ENCODE measurements at regions not wholly inside any gene's neighbourhood (a gene's known extent, or its start where the extent isn't known, plus 50 kb on each side); places are given as distances from the start of the nearest gene placed in this dataset.

GRCh38 chr11:79796704-79797103, 355.9 kb upstream of the TENM4 start:
- Mint-ChIP-seq H3K9me3 (peaks cover 0 to 8% (median 5%) of the 10 kb centered on the region in 3 donors), H3K36me3 (no peaks in the 10 kb centered on the region), H3K4me3 (no peak overlapping the region), H3K27ac (no peak overlapping the region), H3K4me1 (no peaks in the 10 kb centered on the region), H3K27me3 (no peaks in the 10 kb centered on the region)

- Mint-ChIP-seq H3K9me3 (peaks cover 0 to 8% (median 0%) of the 10 kb centered on the region in 3 donors), H3K27me3 (no peaks in the 10 kb centered on the region), H3K4me3 (no peak overlapping the region), H3K36me3 (no peaks in the 10 kb centered on the region), H3K27ac (no peak overlapping the region), H3K4me1 (no peaks in the 10 kb centered on the region)
Observed at GRCh38 chr11:79794484-79795393, 353.9 kb upstream of the TENM4 start.

- Mint-ChIP-seq H3K27me3 (no peaks in the 10 kb centered on the region), H3K4me1 (no peaks in the 10 kb centered on the region), H3K36me3 (no peaks in the 10 kb centered on the region), H3K9me3 (peaks cover 0 to 8% (median 0%) of the 10 kb centered on the region in 3 donors), H3K4me3 (no peak overlapping the region), H3K27ac (no peak overlapping the region)
Observed at GRCh38 chr11:79794057-79794456, 353.2 kb upstream of the TENM4 start.

- Mint-ChIP-seq H3K27ac (no peak overlapping the region), H3K27me3 (no peaks in the 10 kb centered on the region), H3K4me3 (no peak overlapping the region), H3K9me3 (peaks cover 2 to 8% (median 8%) of the 10 kb centered on the region in 3 donors), H3K36me3 (no peaks in the 10 kb centered on the region), H3K4me1 (no peaks in the 10 kb centered on the region)
Observed at GRCh38 chr11:79786961-79787360, 346.1 kb upstream of the TENM4 start.

GRCh38 chr11:79783833-79784232, 343.0 kb upstream of the TENM4 start:
- no peak overlapping the region for H3K27ac Mint-ChIP-seq
- peaks cover 2 to 12% (median 8%) of the 10 kb centered on the region in 3 donors for H3K9me3 Mint-ChIP-seq
- no peak overlapping the region for H3K4me3 Mint-ChIP-seq
- H3K27me3 Mint-ChIP-seq, result no peaks in the 10 kb centered on the region
- no peaks in the 10 kb centered on the region for H3K36me3 Mint-ChIP-seq
- no peaks in the 10 kb centered on the region for H3K4me1 Mint-ChIP-seq

- peaks cover 1% of the 10 kb centered on the region for H3K36me3 Mint-ChIP-seq
- H3K27ac Mint-ChIP-seq, result no peak overlapping the region
- peaks cover 0 to 2% (median 2%) of the 10 kb centered on the region in 3 donors for H3K9me3 Mint-ChIP-seq
- peaks cover 1% of the 10 kb centered on the region for H3K27me3 Mint-ChIP-seq
- no peak overlapping the region for H3K4me3 Mint-ChIP-seq
- H3K4me1 Mint-ChIP-seq, result no peaks in the 10 kb centered on the region
Observed at GRCh38 chr11:79768343-79768742, 327.5 kb upstream of the TENM4 start.

GRCh38 chr11:79762279-79762921, 321.6 kb upstream of the TENM4 start:
- Mint-ChIP-seq H3K27ac (no peak overlapping the region), H3K4me3 (no peak overlapping the region), H3K9me3 (peaks cover 1 to 4% (median 2%) of the 10 kb centered on the region in 3 donors), H3K4me1 (no peaks in the 10 kb centered on the region), H3K36me3 (no peaks in the 10 kb centered on the region), H3K27me3 (peaks cover 1% of the 10 kb centered on the region)

- no peaks in the 10 kb centered on the region for H3K4me1 Mint-ChIP-seq
- no peak overlapping the region for H3K27ac Mint-ChIP-seq
- peaks cover 0 to 6% (median 4%) of the 10 kb centered on the region in 3 donors for H3K9me3 Mint-ChIP-seq
- no peaks in the 10 kb centered on the region for H3K36me3 Mint-ChIP-seq
- H3K27me3 Mint-ChIP-seq, result no peaks in the 10 kb centered on the region
- H3K4me3 Mint-ChIP-seq, result no peak overlapping the region
Observed at GRCh38 chr11:79758325-79758724, 317.5 kb upstream of the TENM4 start.

GRCh38 chr11:79747406-79747805, 306.6 kb upstream of the TENM4 start:
- H3K27me3 Mint-ChIP-seq, result peaks cover 2% of the 10 kb centered on the region
- no peak overlapping the region for H3K4me3 Mint-ChIP-seq
- no peaks in the 10 kb centered on the region for H3K4me1 Mint-ChIP-seq
- H3K36me3 Mint-ChIP-seq, result no peaks in the 10 kb centered on the region
- H3K9me3 Mint-ChIP-seq, result peaks cover 0 to 4% (median 4%) of the 10 kb centered on the region in 3 donors
- no peak overlapping the region for H3K27ac Mint-ChIP-seq

GRCh38 chr11:79744941-79745340, 304.1 kb upstream of the TENM4 start:
- Mint-ChIP-seq H3K27me3 (peaks cover 2% of the 10 kb centered on the region), H3K27ac (no peak overlapping the region), H3K36me3 (no peaks in the 10 kb centered on the region), H3K4me3 (no peak overlapping the region), H3K9me3 (peaks cover 0 to 5% (median 4%) of the 10 kb centered on the region in 3 donors), H3K4me1 (no peaks in the 10 kb centered on the region)

- H3K27me3 Mint-ChIP-seq, result no peaks in the 10 kb centered on the region
- H3K27ac Mint-ChIP-seq, result no peak overlapping the region
- H3K4me1 Mint-ChIP-seq, result no peaks in the 10 kb centered on the region
- H3K4me3 Mint-ChIP-seq, result peak overlapping the region in 1 of 4 donors; percentile 63
- H3K9me3 Mint-ChIP-seq, result peaks cover 0 to 1% (median 0%) of the 10 kb centered on the region in 3 donors
- H3K36me3 Mint-ChIP-seq, result no peaks in the 10 kb centered on the region
Observed at GRCh38 chr11:79742176-79742575, 301.3 kb upstream of the TENM4 start.

GRCh38 chr11:79739591-79739990, 298.8 kb upstream of the TENM4 start:
- no peak overlapping the region for H3K27ac Mint-ChIP-seq
- H3K9me3 Mint-ChIP-seq, result peaks cover 0 to 1% (median 0%) of the 10 kb centered on the region in 3 donors
- peak overlapping the region in 1 of 4 donors; percentile 10 for H3K4me3 Mint-ChIP-seq
- H3K27me3 Mint-ChIP-seq, result no peaks in the 10 kb centered on the region
- H3K36me3 Mint-ChIP-seq, result no peaks in the 10 kb centered on the region
- H3K4me1 Mint-ChIP-seq, result no peaks in the 10 kb centered on the region

- no peaks in the 10 kb centered on the region for H3K4me1 Mint-ChIP-seq
- H3K9me3 Mint-ChIP-seq, result peaks cover 0 to 16% (median 0%) of the 10 kb centered on the region in 3 donors
- no peaks in the 10 kb centered on the region for H3K27me3 Mint-ChIP-seq
- H3K4me3 Mint-ChIP-seq, result no peak overlapping the region
- H3K27ac Mint-ChIP-seq, result no peak overlapping the region
- no peaks in the 10 kb centered on the region for H3K36me3 Mint-ChIP-seq
Observed at GRCh38 chr11:79727221-79727620, 286.4 kb upstream of the TENM4 start.

GRCh38 chr11:79720115-79720514, 279.3 kb upstream of the TENM4 start:
- Mint-ChIP-seq H3K27ac (no peak overlapping the region), H3K4me1 (no peaks in the 10 kb centered on the region), H3K27me3 (no peaks in the 10 kb centered on the region), H3K36me3 (no peaks in the 10 kb centered on the region), H3K9me3 (peaks cover 0 to 5% (median 5%) of the 10 kb centered on the region in 3 donors), H3K4me3 (no peak overlapping the region)

GRCh38 chr11:79708319-79708932, 267.6 kb upstream of the TENM4 start:
- Mint-ChIP-seq H3K36me3 (no peaks in the 10 kb centered on the region), H3K27ac (no peak overlapping the region), H3K4me1 (no peaks in the 10 kb centered on the region), H3K27me3 (no peaks in the 10 kb centered on the region), H3K9me3 (peaks cover 1 to 8% (median 6%) of the 10 kb centered on the region in 3 donors), H3K4me3 (no peak overlapping the region)

Data from IgD-negative memory B cell (primary cell).